ENCODE measurements at regions not wholly inside any gene's neighbourhood (a gene's known extent, or its start where the extent isn't known, plus 50 kb on each side); places are given as distances from the start of the nearest gene placed in this dataset.

DNA sequence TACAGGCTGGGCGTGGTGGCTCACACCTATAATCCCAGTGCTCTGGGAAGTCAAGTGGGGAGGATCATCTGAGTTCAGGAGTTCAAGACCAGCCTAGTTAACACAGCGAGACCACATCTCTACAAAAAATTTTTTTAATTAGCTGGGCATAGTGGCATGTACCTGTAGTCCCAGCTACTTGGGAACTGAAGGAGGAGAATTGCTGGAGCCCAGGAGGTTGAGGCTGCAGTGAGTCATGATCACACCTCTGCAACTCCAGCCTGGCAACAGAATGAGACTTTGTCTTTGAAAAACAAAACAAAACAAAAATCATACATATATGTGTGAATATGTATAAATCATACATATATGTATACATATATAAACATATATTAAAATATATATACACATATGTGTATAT is 54.1 kb upstream of the MARCHF10 start:
- no peaks in the 10 kb centered on the region for H3K79me2 ChIP-seq (ENCODE audit: insufficient read depth, low read depth, low read length)
- ChIA-PET POLR2A (no interaction called here), CTCF (ENCODE audit: unreplicated experiment) (no interaction called here)
- intact Hi-C loops (cut with micrococcal nuclease; ENCODE audit: unreplicated experiment): no loop called here
- H3K4me2 ChIP-seq (ENCODE audit: low read length): no peak overlapping the region
- no peaks in the 10 kb centered on the region for H4K20me1 ChIP-seq (ENCODE audit: insufficient read depth, low read length)
- TF ChIP-seq EZH2phosphoT487 (IDR thresholded peaks at IDR 0.05; ENCODE audit: borderline replicate concordance, low read depth, low read length): no peak
- TF ChIP-seq, protein P1, sequence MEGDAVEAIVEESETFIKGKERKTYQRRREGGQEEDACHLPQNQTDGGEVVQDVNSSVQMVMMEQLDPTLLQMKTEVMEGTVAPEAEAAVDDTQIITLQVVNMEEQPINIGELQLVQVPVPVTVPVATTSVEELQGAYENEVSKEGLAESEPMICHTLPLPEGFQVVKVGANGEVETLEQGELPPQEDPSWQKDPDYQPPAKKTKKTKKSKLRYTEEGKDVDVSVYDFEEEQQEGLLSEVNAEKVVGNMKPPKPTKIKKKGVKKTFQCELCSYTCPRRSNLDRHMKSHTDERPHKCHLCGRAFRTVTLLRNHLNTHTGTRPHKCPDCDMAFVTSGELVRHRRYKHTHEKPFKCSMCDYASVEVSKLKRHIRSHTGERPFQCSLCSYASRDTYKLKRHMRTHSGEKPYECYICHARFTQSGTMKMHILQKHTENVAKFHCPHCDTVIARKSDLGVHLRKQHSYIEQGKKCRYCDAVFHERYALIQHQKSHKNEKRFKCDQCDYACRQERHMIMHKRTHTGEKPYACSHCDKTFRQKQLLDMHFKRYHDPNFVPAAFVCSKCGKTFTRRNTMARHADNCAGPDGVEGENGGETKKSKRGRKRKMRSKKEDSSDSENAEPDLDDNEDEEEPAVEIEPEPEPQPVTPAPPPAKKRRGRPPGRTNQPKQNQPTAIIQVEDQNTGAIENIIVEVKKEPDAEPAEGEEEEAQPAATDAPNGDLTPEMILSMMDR (conservative IDR thresholded peaks at IDR 0.05; ENCODE audit: low read length): no peak
- DNase-seq (ENCODE audit: low spot score): no peak
- no peaks in the 10 kb centered on the region for H3K36me3 ChIP-seq (ENCODE audit: insufficient read depth, low read length)
- BruUV-seq (replicated peaks): no TSS peak
- H3K9me3 ChIP-seq (ENCODE audit: low read length): no peaks in the 10 kb centered on the region
- no peak overlapping the region for H2AFZ ChIP-seq (ENCODE audit: low read length)
- H3K9me2 ChIP-seq (ENCODE audit: insufficient read depth, low read length): no peaks in the 10 kb centered on the region
- no peak overlapping the region for H3K27ac ChIP-seq (ENCODE audit: low read depth, low read length, poor library complexity, severe bottlenecking)
- H3K4me1 ChIP-seq (ENCODE audit: insufficient read depth, low read length, poor library complexity, severe bottlenecking): no peaks in the 10 kb centered on the region
- H3K4me3 ChIP-seq (ENCODE audit: low read depth, low read length, poor library complexity, severe bottlenecking): no peak overlapping the region

GRCh38 chr17:62860962-62861873 is 53.1 kb upstream of the MARCHF10 start:
- H3K4me2 ChIP-seq (ENCODE audit: low read length): no peak overlapping the region
- no peaks in the 10 kb centered on the region for H3K9me2 ChIP-seq (ENCODE audit: insufficient read depth, low read length)
- H2AFZ ChIP-seq (ENCODE audit: low read length): no peak overlapping the region
- POLR2A ChIA-PET: no interaction called here
- intact Hi-C loops (cut with micrococcal nuclease; ENCODE audit: unreplicated experiment): no loop called here
- no peak for TF ChIP-seq EZH2phosphoT487 (IDR thresholded peaks at IDR 0.05; ENCODE audit: borderline replicate concordance, low read depth, low read length)
- TF ChIP-seq, protein P1 (conservative IDR thresholded peaks at IDR 0.05; ENCODE audit: low read length): no peak
- no peaks in the 10 kb centered on the region for H3K79me2 ChIP-seq (ENCODE audit: insufficient read depth, low read depth, low read length)
- no peaks in the 10 kb centered on the region for H3K36me3 ChIP-seq (ENCODE audit: insufficient read depth, low read length)
- DNase-seq (ENCODE audit: low spot score): no peak
- no peaks in the 10 kb centered on the region for H3K4me1 ChIP-seq (ENCODE audit: insufficient read depth, low read length, poor library complexity, severe bottlenecking)
- CTCF ChIA-PET (ENCODE audit: unreplicated experiment): no interaction called here
- no peaks in the 10 kb centered on the region for H3K9me3 ChIP-seq (ENCODE audit: low read length)
- no peak overlapping the region for H3K27ac ChIP-seq (ENCODE audit: low read depth, low read length, poor library complexity, severe bottlenecking)
- H3K4me3 ChIP-seq (ENCODE audit: low read depth, low read length, poor library complexity, severe bottlenecking): no peak overlapping the region
- no peaks in the 10 kb centered on the region for H4K20me1 ChIP-seq (ENCODE audit: insufficient read depth, low read length)
- BruUV-seq (replicated peaks): no TSS peak

DNA sequence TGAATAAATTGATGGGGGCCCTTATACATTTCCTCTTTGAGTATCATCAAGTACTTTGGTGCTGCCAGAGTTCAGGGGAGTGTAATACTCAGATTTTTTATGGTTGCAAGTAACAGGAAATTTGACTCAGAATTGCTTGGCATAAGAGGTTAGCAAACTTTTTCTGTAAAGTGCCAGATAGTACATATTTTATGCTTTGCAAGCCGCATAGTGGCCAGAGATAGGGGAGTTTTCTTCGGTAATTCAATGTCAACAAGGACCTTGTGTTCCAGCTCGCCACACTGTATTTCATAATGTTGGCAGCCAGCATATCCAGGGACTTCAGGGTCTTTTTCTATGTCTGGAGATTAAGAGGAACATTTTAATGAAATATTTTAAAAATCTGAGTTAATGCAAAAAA is 51.0 kb upstream of the MARCHF10 start:
- POLR2A ChIA-PET: no interaction called here
- no peak for DNase-seq (ENCODE audit: low spot score)
- no peaks in the 10 kb centered on the region for H3K9me3 ChIP-seq (ENCODE audit: low read length)
- intact Hi-C loops (cut with micrococcal nuclease; ENCODE audit: unreplicated experiment): no loop called here
- no TSS peak for BruUV-seq (replicated peaks)
- CTCF ChIA-PET (ENCODE audit: unreplicated experiment): no interaction called here
- no peaks in the 10 kb centered on the region for H4K20me1 ChIP-seq (ENCODE audit: insufficient read depth, low read length)
- H3K36me3 ChIP-seq (ENCODE audit: insufficient read depth, low read length): no peaks in the 10 kb centered on the region
- TF ChIP-seq, protein P1 (conservative IDR thresholded peaks at IDR 0.05; ENCODE audit: low read length): no peak
- TF ChIP-seq EZH2phosphoT487 (IDR thresholded peaks at IDR 0.05; ENCODE audit: borderline replicate concordance, low read depth, low read length): no peak
- H3K4me3 ChIP-seq (ENCODE audit: low read depth, low read length, poor library complexity, severe bottlenecking): no peak overlapping the region
- no peak overlapping the region for H3K27ac ChIP-seq (ENCODE audit: low read depth, low read length, poor library complexity, severe bottlenecking)
- no peaks in the 10 kb centered on the region for H3K79me2 ChIP-seq (ENCODE audit: insufficient read depth, low read depth, low read length)
- H3K9me2 ChIP-seq (ENCODE audit: insufficient read depth, low read length): no peaks in the 10 kb centered on the region
- no peak overlapping the region for H2AFZ ChIP-seq (ENCODE audit: low read length)
- no peak overlapping the region for H3K4me2 ChIP-seq (ENCODE audit: low read length)
- H3K4me1 ChIP-seq (ENCODE audit: insufficient read depth, low read length, poor library complexity, severe bottlenecking): no peaks in the 10 kb centered on the region
